ENCODE measurements at regions not wholly inside any gene's neighbourhood (a gene's known extent, or its start where the extent isn't known, plus 50 kb on each side); places are given as distances from the start of the nearest gene placed in this dataset.
"Not testable (repeated sequence)": the region's sequence is repeated elsewhere in the genome, so short reads cannot be mapped to it uniquely, and the experiment has no call there.

- intact Hi-C loops (cut with DNase I): no loop called here
- no peaks in the 10 kb centered on the region for H3K36me3 ChIP-seq (ENCODE audit: control insufficient read depth in 2 of 3, insufficient read depth in 3 of 3, low read length in 3 of 3)
- H3K9me3 ChIP-seq (ENCODE audit: control insufficient read depth in 2 of 3, insufficient read depth in 1 of 3, low read length in 3 of 3): peaks cover 0 to 3% (median 0%) of the 10 kb centered on the region in 3 donors
- DNase-seq: no peak
- H3K27ac ChIP-seq (ENCODE audit: low read depth in 2 of 2, low read length in 2 of 2): no peak overlapping the region
- no peak overlapping the region for H3K4me3 ChIP-seq (ENCODE audit: low read length in 3 of 3)
- peaks cover 0 to 6% (median 3%) of the 10 kb centered on the region in 3 donors for H3K4me1 ChIP-seq (ENCODE audit: control insufficient read depth in 2 of 3, insufficient read depth in 2 of 3, low read depth in 1 of 3, low read length in 3 of 3)
- no peak for TF ChIP-seq CTCF (IDR thresholded peaks at IDR 0.05; ENCODE audit: borderline replicate concordance, extremely low read depth, insufficient read depth)
- no peak overlapping the region for H3K9ac ChIP-seq (ENCODE audit: low read length in 3 of 3)
- FAIRE-seq: no peak
- H3K27me3 ChIP-seq (ENCODE audit: control insufficient read depth, insufficient read depth, low read length): no peaks in the 10 kb centered on the region
Observed at GRCh38 chr16:87121816-87122215, 195.4 kb downstream of the C16orf95 start.

- Histone ChIP-seq H3K9ac (ENCODE audit: low read length in 3 of 3) (no peak overlapping the region), H3K27me3 (ENCODE audit: control insufficient read depth, insufficient read depth, low read length) (no peaks in the 10 kb centered on the region), H3K36me3 (ENCODE audit: control insufficient read depth in 2 of 3, insufficient read depth in 3 of 3, low read length in 3 of 3) (no peaks in the 10 kb centered on the region), H3K4me1 (ENCODE audit: control insufficient read depth in 2 of 3, insufficient read depth in 2 of 3, low read depth in 1 of 3, low read length in 3 of 3) (peaks cover 0 to 7% (median 6%) of the 10 kb centered on the region in 3 donors), H3K9me3 (ENCODE audit: control insufficient read depth in 2 of 3, insufficient read depth in 1 of 3, low read length in 3 of 3) (peaks cover 0 to 3% (median 0%) of the 10 kb centered on the region in 3 donors), H3K4me3 (ENCODE audit: low read length in 3 of 3) (no peak overlapping the region), H3K27ac (ENCODE audit: low read depth in 2 of 2, low read length in 2 of 2) (no peak overlapping the region)
- TF ChIP-seq CTCF (IDR thresholded peaks at IDR 0.05; ENCODE audit: borderline replicate concordance, extremely low read depth, insufficient read depth): no peak
- DNase-seq (no peak), FAIRE-seq (no peak)
- intact Hi-C loops (cut with DNase I): no loop called here
Observed at GRCh38 chr16:87123356-87124001, 193.7 kb downstream of the C16orf95 start.

GRCh38 chr16:87124405-87124804, 192.8 kb downstream of the C16orf95 start:
- H3K27ac ChIP-seq (ENCODE audit: low read depth in 2 of 2, low read length in 2 of 2); FAIRE-seq; H3K4me1 ChIP-seq (ENCODE audit: control insufficient read depth in 2 of 3, insufficient read depth in 2 of 3, low read depth in 1 of 3, low read length in 3 of 3); H3K36me3 ChIP-seq (ENCODE audit: control insufficient read depth in 2 of 3, insufficient read depth in 3 of 3, low read length in 3 of 3); intact Hi-C loops (cut with DNase I); H3K9ac ChIP-seq (ENCODE audit: low read length in 3 of 3); DNase-seq; H3K9me3 ChIP-seq (ENCODE audit: control insufficient read depth in 2 of 3, insufficient read depth in 1 of 3, low read length in 3 of 3); H3K27me3 ChIP-seq (ENCODE audit: control insufficient read depth, insufficient read depth, low read length): not testable (repeated sequence)
- peak overlapping the region in 1 of 3 donors; percentile 18 for H3K4me3 ChIP-seq (ENCODE audit: low read length in 3 of 3)

DNA sequence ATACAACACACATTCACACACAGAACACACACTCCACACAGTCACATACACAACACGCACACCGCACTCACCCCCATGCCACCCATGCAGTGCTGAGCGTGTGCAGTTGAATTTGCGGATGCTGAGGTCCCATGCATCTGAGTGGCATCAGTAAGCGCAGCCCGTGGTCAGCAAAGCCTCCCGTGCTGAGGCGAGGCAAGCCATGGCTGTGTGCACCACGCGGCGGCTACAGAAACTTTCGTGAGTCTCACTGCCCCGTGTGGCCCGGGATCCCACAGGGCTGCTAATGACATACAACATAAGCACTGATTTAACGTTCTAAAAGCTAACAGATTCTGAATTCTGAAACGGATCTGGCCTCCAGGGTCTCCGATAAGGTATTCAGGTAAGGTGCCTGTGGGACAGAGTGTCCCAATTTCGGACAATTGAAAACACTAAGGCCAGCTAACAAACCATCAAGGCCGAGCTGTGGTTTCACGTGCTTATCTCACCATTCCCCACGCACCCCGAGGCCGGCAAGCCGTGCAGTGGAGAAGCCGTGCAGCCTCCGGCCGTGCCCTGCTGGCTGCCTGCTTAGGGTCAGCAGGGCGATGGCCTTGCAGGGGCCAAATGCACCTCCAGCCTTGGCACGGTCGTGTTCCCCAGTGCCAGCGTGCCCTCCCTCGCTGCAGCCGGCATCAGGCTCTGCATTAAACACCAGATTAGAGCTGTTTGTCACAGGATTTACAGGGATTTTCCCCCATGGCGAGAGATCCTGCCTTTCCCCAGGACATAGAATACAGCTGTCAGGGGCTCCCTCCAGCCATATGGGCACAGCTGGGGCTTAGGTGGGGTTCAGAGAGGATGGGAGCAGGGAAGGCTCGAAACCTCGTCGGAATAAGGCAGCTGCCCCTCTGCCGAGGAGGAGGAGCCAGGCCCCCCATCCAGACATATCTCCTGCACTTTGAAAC, 191.7 kb downstream of the C16orf95 start:
- H3K36me3 ChIP-seq (ENCODE audit: control insufficient read depth in 2 of 3, insufficient read depth in 3 of 3, low read length in 3 of 3): no peaks in the 10 kb centered on the region
- DNase-seq (peak in 1 of 5 donors; percentile 45), FAIRE-seq (no peak)
- intact Hi-C loops (cut with DNase I): no loop called here
- no peak overlapping the region for H3K27ac ChIP-seq (ENCODE audit: low read depth in 2 of 2, low read length in 2 of 2)
- H3K9ac ChIP-seq (ENCODE audit: low read length in 3 of 3): no peak overlapping the region
- peaks cover 0 to 3% (median 0%) of the 10 kb centered on the region in 3 donors for H3K9me3 ChIP-seq (ENCODE audit: control insufficient read depth in 2 of 3, insufficient read depth in 1 of 3, low read length in 3 of 3)
- no peak for TF ChIP-seq CTCF (IDR thresholded peaks at IDR 0.05; ENCODE audit: borderline replicate concordance, extremely low read depth, insufficient read depth)
- peaks cover 0 to 7% (median 6%) of the 10 kb centered on the region in 3 donors for H3K4me1 ChIP-seq (ENCODE audit: control insufficient read depth in 2 of 3, insufficient read depth in 2 of 3, low read depth in 1 of 3, low read length in 3 of 3)
- no peaks in the 10 kb centered on the region for H3K27me3 ChIP-seq (ENCODE audit: control insufficient read depth, insufficient read depth, low read length)
- no peak overlapping the region for H3K4me3 ChIP-seq (ENCODE audit: low read length in 3 of 3)

Measured in kidney (tissue), 13 donors.